T-cell (primary cell): ENCODE measurements at regions not wholly inside any gene's neighbourhood (a gene's known extent, or its start where the extent isn't known, plus 50 kb on each side); places are given as distances from the start of the nearest gene placed in this dataset.
"Not testable (repeated sequence)": the region's sequence is repeated elsewhere in the genome, so short reads cannot be mapped to it uniquely, and the experiment has no call there.

Source experiments
- ATAC-seq, 4 experiments: fragments of 200-7000 bp in 3 of 4; fragments of 150-1000 bp in 1 of 4; cut with Tn5 transposase; replicated peaks in 1 of 4; 1 replicate in 3 of 4; 2 replicates in 1 of 4; pipeline ENCODE4 v1.10.0; 2021; ENCODE audit warnings: moderate library complexity in 3 of 4, mild to moderate bottlenecking in 2 of 4, moderate number of reproducible peaks in 1 of 4
- CTCF ChIA-PET, 2 donors: fragments of 300-600 bp; sonication (Branson Sonifier 250); formaldehyde crosslinking; loops; one replicate each; lab custom pipeline; 2022; ENCODE audit warnings: antibody characterized with exemption in 2 of 2; lab: Charles Lee
- POLR2A ChIA-PET, 2 donors: fragments of 300-600 bp; sonication (Branson Sonifier 250); formaldehyde crosslinking; loops; one replicate each; lab custom pipeline; 2022; ENCODE audit warnings: antibody characterized with exemption in 2 of 2; lab: Charles Lee
- DNase-seq, 35 experiments: peaks; one replicate each; pipeline versions ENCODE4 v3.0.0 to v3.0.0-alpha.2; 2013 to 2023
- H3K27ac ChIP-seq: one replicate; pipeline ENCODE4 v1.5.1; 2013; ENCODE audit warnings: low read length
- H3K27me3 ChIP-seq, 2 experiments: replicated peaks in 1 of 2; 1 replicate in 1 of 2; 2 replicates in 1 of 2; pipeline versions ENCODE4 v1.6.1 to v1.7.0; 2013; ENCODE audit warnings: low read length in 1 of 2, mixed read lengths in 1 of 2; ENCODE audit not compliant: control insufficient read depth in 2 of 2, insufficient read depth in 2 of 2; ENCODE audit errors: extremely low read depth in 1 of 2
- H3K36me3 ChIP-seq, 2 donors: 1 replicate in 1 of 2; 2 replicates in 1 of 2; pipeline versions ENCODE4 v1.6.1 to v1.7.0; 2013; ENCODE audit warnings: low read length in 1 of 2; ENCODE audit not compliant: control insufficient read depth in 2 of 2, insufficient read depth in 1 of 2; ENCODE audit errors: extremely low read depth in 1 of 2
- H3K4me1 ChIP-seq, 2 experiments: 1 replicate in 1 of 2; 2 replicates in 1 of 2; pipeline versions ENCODE4 v1.6.1 to v1.7.0; 2013; ENCODE audit warnings: low read length in 2 of 2, mixed read lengths in 1 of 2; ENCODE audit not compliant: insufficient read depth in 2 of 2, control insufficient read depth in 1 of 2; ENCODE audit errors: extremely low read depth in 1 of 2
- H3K4me3 ChIP-seq, 2 donors: 1 replicate in 1 of 2; 2 replicates in 1 of 2; pipeline versions ENCODE4 v1.5.1 to v1.7.0; 2013; ENCODE audit warnings: mild to moderate bottlenecking in 2 of 2, low read length in 1 of 2, moderate library complexity in 1 of 2; ENCODE audit not compliant: control insufficient read depth in 1 of 2; ENCODE audit errors: extremely low read depth in 1 of 2
- H3K9me3 ChIP-seq: 2 replicates; pipeline ENCODE4 v1.7.0; 2013
- H3K27ac Mint-ChIP-seq, 2 donors: one replicate each; pipeline ENCODE4 v1.8.0; 2020 to 2021; ENCODE audit warnings: mild to moderate bottlenecking in 2 of 2, mixed read lengths in 2 of 2
- H3K27me3 Mint-ChIP-seq, 2 donors: one replicate each; pipeline ENCODE4 v1.8.0; 2021 to 2022; ENCODE audit warnings: mixed read lengths in 2 of 2
- H3K36me3 Mint-ChIP-seq: one replicate; pipeline ENCODE4 v1.8.0; 2021; ENCODE audit warnings: mixed read lengths
- H3K4me1 Mint-ChIP-seq, 3 donors: one replicate each; pipeline ENCODE4 v1.8.0; 2020 to 2022; ENCODE audit warnings: mixed read lengths in 3 of 3, mild to moderate bottlenecking in 1 of 3
- H3K4me3 Mint-ChIP-seq, 3 donors: one replicate each; pipeline ENCODE4 v1.8.0; 2020 to 2022; ENCODE audit warnings: mild to moderate bottlenecking in 3 of 3, mixed read lengths in 3 of 3, moderate library complexity in 3 of 3
- H3K9me3 Mint-ChIP-seq, 3 donors: one replicate each; pipeline ENCODE4 v1.8.0; 2020 to 2022; ENCODE audit warnings: mixed read lengths in 3 of 3
- WGBS: methylation state at CpG from one replicate; pipeline ENCODE4 v1.1.5; 2013; ENCODE audit warnings: missing lambda C conversion rate; ENCODE audit not compliant: insufficient coverage; 5-methylcytosine and 5-hydroxymethylcytosine counted together

- CTCF ChIA-PET, POLR2A ChIA-PET: not testable (repeated sequence)
Measured at GRCh38 chrY:18631610-18632009, 85.1 kb downstream of the HSFY1 start.

GRCh38 chrY:18650746-18651145, 104.2 kb downstream of the HSFY1 start:
- no peaks in the 10 kb centered on the region for H3K4me1 Mint-ChIP-seq
- DNase-seq (no peak), ATAC-seq (no peak)
- Histone ChIP-seq H3K4me3 (no peak overlapping the region), H3K4me1 (no peaks in the 10 kb centered on the region), H3K27me3 (no peaks in the 10 kb centered on the region), H3K9me3 (no peaks in the 10 kb centered on the region), H3K27ac (no peak overlapping the region), H3K36me3 (no peaks in the 10 kb centered on the region)
- no peaks in the 10 kb centered on the region for H3K36me3 Mint-ChIP-seq
- H3K27me3 Mint-ChIP-seq: no peaks in the 10 kb centered on the region
- H3K4me3 Mint-ChIP-seq: no peak overlapping the region
- ChIA-PET POLR2A (no interaction called here), CTCF (no interaction called here)
- no peaks in the 10 kb centered on the region for H3K9me3 Mint-ChIP-seq
- WGBS: no CpG with 5 or more reads among the region's 2 CpGs
- no peak overlapping the region for H3K27ac Mint-ChIP-seq

More at GRCh38 chrY:18631610-18632009, 85.1 kb downstream of the HSFY1 start:
- not testable (repeated sequence) for H3K27ac Mint-ChIP-seq, H3K9me3 ChIP-seq, H3K9me3 Mint-ChIP-seq, H3K4me3 ChIP-seq, H3K4me3 Mint-ChIP-seq, H3K4me1 Mint-ChIP-seq, DNase-seq, H3K27me3 Mint-ChIP-seq, H3K36me3 Mint-ChIP-seq, ATAC-seq, H3K27ac ChIP-seq, H3K27me3 ChIP-seq, H3K36me3 ChIP-seq, H3K4me1 ChIP-seq
- WGBS: no CpG with 5 or more reads among the region's 7 CpGs

- H3K27me3 ChIP-seq: no peaks in the 10 kb centered on the region
- ATAC-seq (no peak), DNase-seq (no peak)
- no peaks in the 10 kb centered on the region for H3K36me3 ChIP-seq
- no peak overlapping the region for H3K4me3 Mint-ChIP-seq
- no peaks in the 10 kb centered on the region for H3K36me3 Mint-ChIP-seq
- H3K4me3 ChIP-seq: no peak overlapping the region
- no peaks in the 10 kb centered on the region for H3K4me1 Mint-ChIP-seq
- no peak overlapping the region for H3K27ac ChIP-seq
- WGBS: no CpG with 5 or more reads among the region's 2 CpGs
- no peaks in the 10 kb centered on the region for H3K9me3 Mint-ChIP-seq
- H3K9me3 ChIP-seq: no peaks in the 10 kb centered on the region
- H3K4me1 ChIP-seq: no peaks in the 10 kb centered on the region
- CTCF ChIA-PET: no interaction called here
- H3K27ac Mint-ChIP-seq: no peak overlapping the region
- H3K27me3 Mint-ChIP-seq: no peaks in the 10 kb centered on the region
- POLR2A ChIA-PET: no interaction called here
Measured at GRCh38 chrY:18664559-18664958, 109.0 kb downstream of the HSFY2 start.

GRCh38 chrY:18669790-18670189, 103.7 kb downstream of the HSFY2 start:
- H3K36me3 ChIP-seq: no peaks in the 10 kb centered on the region
- H3K27me3 ChIP-seq: no peaks in the 10 kb centered on the region
- H3K4me1 ChIP-seq: no peaks in the 10 kb centered on the region
- ATAC-seq (no peak), DNase-seq (peak in 1 of 35 experiments; percentile 6)
- H3K4me3 Mint-ChIP-seq: no peak overlapping the region
- H3K36me3 Mint-ChIP-seq: no peaks in the 10 kb centered on the region
- H3K27me3 Mint-ChIP-seq: no peaks in the 10 kb centered on the region
- H3K9me3 Mint-ChIP-seq: no peaks in the 10 kb centered on the region
- no peak overlapping the region for H3K4me3 ChIP-seq
- no peaks in the 10 kb centered on the region for H3K4me1 Mint-ChIP-seq
- ChIA-PET CTCF (no interaction called here), POLR2A (no interaction called here)
- H3K27ac Mint-ChIP-seq: no peak overlapping the region
- WGBS: no CpG with 5 or more reads among the region's 6 CpGs
- H3K27ac ChIP-seq: no peak overlapping the region
- no peaks in the 10 kb centered on the region for H3K9me3 ChIP-seq

GRCh38 chrY:18671970-18672369, 101.6 kb downstream of the HSFY2 start:
- CTCF ChIA-PET: no interaction called here
- Mint-ChIP-seq H3K36me3 (no peaks in the 10 kb centered on the region), H3K4me1 (no peaks in the 10 kb centered on the region), H3K27me3 (no peaks in the 10 kb centered on the region), H3K4me3 (no peak overlapping the region), H3K27ac (no peak overlapping the region), H3K9me3 (no peaks in the 10 kb centered on the region)
- DNase-seq (no peak), ATAC-seq (no peak)
- WGBS: no CpG with 5 or more reads among the region's 4 CpGs
- POLR2A ChIA-PET: no interaction called here
- no peaks in the 10 kb centered on the region for H3K4me1 ChIP-seq
- no peak overlapping the region for H3K4me3 ChIP-seq
- no peaks in the 10 kb centered on the region for H3K27me3 ChIP-seq
- no peaks in the 10 kb centered on the region for H3K36me3 ChIP-seq
- no peak overlapping the region for H3K27ac ChIP-seq
- no peaks in the 10 kb centered on the region for H3K9me3 ChIP-seq

GRCh38 chrY:18686027-18686426, 87.5 kb downstream of the HSFY2 start:
- H3K9me3 ChIP-seq, H3K4me3 ChIP-seq, POLR2A ChIA-PET, H3K36me3 Mint-ChIP-seq, H3K4me1 Mint-ChIP-seq, DNase-seq, H3K4me3 Mint-ChIP-seq, H3K27me3 Mint-ChIP-seq, H3K27ac Mint-ChIP-seq, CTCF ChIA-PET, H3K4me1 ChIP-seq, H3K36me3 ChIP-seq, ATAC-seq, H3K27me3 ChIP-seq, H3K9me3 Mint-ChIP-seq, H3K27ac ChIP-seq: not testable (repeated sequence)
- no CpG with 5 or more reads among the region's 1 CpG for WGBS

- H3K27ac Mint-ChIP-seq, H3K9me3 Mint-ChIP-seq, H3K27me3 ChIP-seq, DNase-seq, H3K4me3 ChIP-seq, CTCF ChIA-PET, H3K4me3 Mint-ChIP-seq, H3K9me3 ChIP-seq, H3K4me1 ChIP-seq, H3K36me3 Mint-ChIP-seq, H3K4me1 Mint-ChIP-seq, H3K27ac ChIP-seq, H3K27me3 Mint-ChIP-seq, ATAC-seq, POLR2A ChIA-PET, H3K36me3 ChIP-seq: not testable (repeated sequence)
- no CpG with 5 or more reads among the region's 6 CpGs for WGBS
Measured at GRCh38 chrY:18688362-18688761, 85.2 kb downstream of the HSFY2 start.
